K562 (cell line): ENCODE measurements at regions not wholly inside any gene's neighbourhood (a gene's known extent, or its start where the extent isn't known, plus 50 kb on each side); places are given as distances from the start of the nearest gene placed in this dataset.

ENCODE experiments used
- ATF1 ChIP-seq, 2 experiments: fragments of 450-650 bp in 1 of 2; IDR thresholded peaks; 2 replicates each; pipeline ENCODE4 v1.6.1; 2016; ENCODE audit warnings: missing compliant biosample characterization in 1 of 2, missing genetic modification characterization in 1 of 2
- ATF3 ChIP-seq, 2 experiments: fragments of 450-650 bp in 1 of 2; sonication (generic) in 1 of 2; formaldehyde crosslinking in 1 of 2; IDR thresholded peaks in 1 of 2; conservative IDR thresholded peaks in 1 of 2; 2 replicates each; pipeline versions ENCODE4 v1.6.1 to v1.8.1; 2016 to 2023; ENCODE audit warnings: mild to moderate bottlenecking in 2 of 2, moderate library complexity in 2 of 2, inconsistent platforms in 1 of 2, missing genetic modification reagents in 1 of 2
- BMI1 ChIP-seq: fragments of 150-350 bp; IDR thresholded peaks from 2 replicates; pipeline ENCODE4 v1.6.1; 2014; ENCODE audit warnings: low read length
- CHD4 ChIP-seq: fragments of 200-600 bp; sonication (generic); IDR thresholded peaks from 3 replicates; pipeline ENCODE4 v1.6.1; 2012; ENCODE audit warnings: low read depth, mild to moderate bottlenecking, mixed read lengths, low read length, inconsistent platforms; ENCODE audit not compliant: insufficient read depth, insufficient replicate concordance, poor library complexity, severe bottlenecking
- ELF1 ChIP-seq: fragments of 200-800 bp; sonication (Bioruptor generic); IDR thresholded peaks from 2 replicates; pipeline ENCODE4 v1.6.1; 2016; ENCODE audit warnings: missing genetic modification characterization, missing compliant biosample characterization
- ESRRA ChIP-seq: fragments of 450-650 bp; IDR thresholded peaks from 2 replicates; pipeline ENCODE4 v1.6.1; 2014; ENCODE audit warnings: low read depth, mild to moderate bottlenecking, moderate library complexity, borderline replicate concordance
- KAT7 ChIP-seq: sonication (generic); formaldehyde crosslinking; IDR thresholded peaks from 2 replicates; pipeline ENCODE4 v1.8.0; 2022; ENCODE audit warnings: missing genetic modification reagents, mild to moderate bottlenecking, borderline replicate concordance
- MAFK ChIP-seq: IDR thresholded peaks from 2 replicates; pipeline ENCODE4 v1.6.1; 2011; ENCODE audit warnings: low read length, improper control_type of control experiment
- MEIS2 ChIP-seq: fragments of 450-650 bp; IDR thresholded peaks from 2 replicates; pipeline ENCODE4 v1.6.1; 2014; ENCODE audit warnings: mild to moderate bottlenecking; ENCODE audit not compliant: partially characterized antibody
- NFYB ChIP-seq: IDR thresholded peaks from 2 replicates; pipeline ENCODE4 v1.6.1; 2011; ENCODE audit warnings: mild to moderate bottlenecking, moderate library complexity; ENCODE audit not compliant: insufficient read length; ENCODE audit errors: extremely low read depth
- POLR2A ChIP-seq: fragments of 450-650 bp; conservative IDR thresholded peaks from 2 replicates; pipeline ENCODE4 v1.6.1; 2016
- ZNF644 ChIP-seq: fragments of 200-800 bp; sonication (Bioruptor generic); IDR thresholded peaks from 2 replicates; pipeline ENCODE4 v1.6.1; 2016; ENCODE audit warnings: low read depth, missing genetic modification characterization, missing compliant biosample characterization
- ZNF76 ChIP-seq: fragments of 250-450 bp; sonication (Bioruptor Pico); IDR thresholded peaks from 2 replicates; pipeline ENCODE4 v1.4.0; 2020; ENCODE audit warnings: mild to moderate bottlenecking, moderate library complexity, borderline replicate concordance

- TF ChIP-seq BMI1 (no peak), ATF1 (CRISPR knock-in tag; IDR thresholded peaks at IDR 0.05) (no peak), ATF1 (tag; IDR thresholded peaks at IDR 0.05) (no peak), ATF3 (IDR thresholded peaks at IDR 0.05) (no peak), ATF3 (CRISPR knock-in tag; conservative IDR thresholded peaks at IDR 0.05) (no peak), ZNF76 (CRISPR knock-in tag) (no peak), POLR2A (no peak), KAT7 (CRISPR knock-in tag) (no peak), MEIS2 (no peak), ESRRA (no peak), NFYB (no peak), CHD4 (no peak), MAFK (no peak), ELF1 (tag) (no peak), ZNF644 (no peak)
Observed at GRCh38 chr20:11083841-11084240, 410.0 kb upstream of the JAG1 start.
